GM21381 (cell line): ENCODE measurements at regions not wholly inside any gene's neighbourhood (a gene's known extent, or its start where the extent isn't known, plus 50 kb on each side); places are given as distances from the start of the nearest gene placed in this dataset.
"Not testable (repeated sequence)": the region's sequence is repeated elsewhere in the genome, so short reads cannot be mapped to it uniquely, and the experiment has no call there.

Experiments used
- ATAC-seq: cut with Tn5 transposase; IDR thresholded peaks from one replicate; pipeline ENCODE4 v1.9.1; 2021; ENCODE audit warnings: mild to moderate bottlenecking, moderate library complexity; ENCODE audit not compliant: unreplicated experiment

GRCh38 chr2:210860276-210860675, 303.9 kb downstream of the CPS1 start:
- ATAC-seq, result no peak

GRCh38 chr2:210861038-210861665, 304.8 kb downstream of the CPS1 start:
- no peak for ATAC-seq

GRCh38 chr2:210862283-210863065, 306.1 kb downstream of the CPS1 start:
- no peak for ATAC-seq

GRCh38 chr2:210863283-210863682, 306.9 kb downstream of the CPS1 start:
- ATAC-seq, result no peak

- ATAC-seq, result not testable (repeated sequence)
Observed at GRCh38 chr2:210871566-210871965, 315.2 kb downstream of the CPS1 start.

GRCh38 chr2:210873631-210874030, 317.2 kb downstream of the CPS1 start:
- no peak for ATAC-seq

GRCh38 chr2:210884227-210884626, 327.8 kb downstream of the CPS1 start:
- no peak for ATAC-seq

GRCh38 chr2:210888035-210888434, 331.6 kb downstream of the CPS1 start:
- no peak for ATAC-seq

- ATAC-seq, result no peak
Observed at GRCh38 chr2:210895132-210895531, 338.7 kb downstream of the CPS1 start.

- ATAC-seq, result no peak
Observed at GRCh38 chr2:210899131-210899530, 342.7 kb downstream of the CPS1 start.

- ATAC-seq, result no peak
Observed at GRCh38 chr2:210901326-210901725, 344.9 kb downstream of the CPS1 start.

GRCh38 chr2:210912779-210913178, 356.4 kb downstream of the CPS1 start:
- ATAC-seq, result no peak

GRCh38 chr2:210913461-210913860, 357.1 kb downstream of the CPS1 start:
- ATAC-seq, result no peak

GRCh38 chr2:210915912-210916311, 359.5 kb downstream of the CPS1 start:
- no peak for ATAC-seq

- ATAC-seq, result no peak
Observed at GRCh38 chr2:210917465-210917864, 361.1 kb downstream of the CPS1 start.

GRCh38 chr2:210919128-210919527, 362.7 kb downstream of the CPS1 start:
- ATAC-seq, result no peak

- ATAC-seq, result no peak
Observed at GRCh38 chr2:210922419-210922818, 366.0 kb downstream of the CPS1 start.

- ATAC-seq, result no peak
Observed at GRCh38 chr2:210928714-210929113, 372.3 kb downstream of the CPS1 start.

- no peak for ATAC-seq
Observed at GRCh38 chr2:210938228-210938627, 381.8 kb downstream of the CPS1 start.

- ATAC-seq, result no peak
Observed at GRCh38 chr2:210946395-210946794, 390.0 kb downstream of the CPS1 start.

GRCh38 chr2:210950434-210951060, 394.1 kb downstream of the CPS1 start:
- ATAC-seq, result not testable (repeated sequence)

- no peak for ATAC-seq
Observed at GRCh38 chr2:210954386-210954907, 398.0 kb downstream of the CPS1 start.
